ENCODE measurements at regions not wholly inside any gene's neighbourhood (a gene's known extent, or its start where the extent isn't known, plus 50 kb on each side); places are given as distances from the start of the nearest gene placed in this dataset.
"Not testable (repeated sequence)": the region's sequence is repeated elsewhere in the genome, so short reads cannot be mapped to it uniquely, and the experiment has no call there.

- DNase-seq, result not testable (repeated sequence)
These were observed 50.8 kb upstream of the GRIN2B start for GRCh38 chr12:14032191-14032590.

GRCh38 chr12:14043776-14044175, 62.4 kb upstream of the GRIN2B start:
- DNase-seq, result no peak

GRCh38 chr12:14048941-14049545, 67.6 kb upstream of the GRIN2B start:
- DNase-seq, result no peak

- no peak for DNase-seq
These were observed 76.5 kb upstream of the GRIN2B start for GRCh38 chr12:14057895-14058294.

GRCh38 chr12:14058717-14059116, 77.3 kb upstream of the GRIN2B start:
- no peak for DNase-seq

GRCh38 chr12:14059548-14059947, 78.1 kb upstream of the GRIN2B start:
- DNase-seq, result no peak

- no peak for DNase-seq
These were observed 84.2 kb upstream of the GRIN2B start for GRCh38 chr12:14065616-14066015.

- DNase-seq, result no peak
These were observed 84.6 kb upstream of the GRIN2B start for GRCh38 chr12:14066021-14066420.

- no peak for DNase-seq
These were observed 87.6 kb upstream of the GRIN2B start for GRCh38 chr12:14068961-14069360.

- DNase-seq, result no peak
These were observed 90.4 kb upstream of the GRIN2B start for GRCh38 chr12:14071833-14072232.

GRCh38 chr12:14072987-14073386, 91.6 kb upstream of the GRIN2B start:
- no peak for DNase-seq

- DNase-seq, result no peak
These were observed 94.5 kb upstream of the GRIN2B start for GRCh38 chr12:14075797-14076393.

- DNase-seq, result no peak
These were observed 95.1 kb upstream of the GRIN2B start for GRCh38 chr12:14076538-14076937.

GRCh38 chr12:14086838-14087237, 105.4 kb upstream of the GRIN2B start:
- no peak for DNase-seq

- DNase-seq, result no peak
These were observed 118.6 kb upstream of the GRIN2B start for GRCh38 chr12:14099994-14100393.

- not testable (repeated sequence) for DNase-seq
These were observed 120.2 kb upstream of the GRIN2B start for GRCh38 chr12:14101556-14101955.

- DNase-seq, result no peak
These were observed 129.9 kb upstream of the GRIN2B start for GRCh38 chr12:14111230-14111865.

- DNase-seq, result no peak
These were observed 131.6 kb upstream of the GRIN2B start for GRCh38 chr12:14113031-14113430.

GRCh38 chr12:14126692-14127091, 145.3 kb upstream of the GRIN2B start:
- DNase-seq, result no peak

- DNase-seq, result no peak
These were observed 148.3 kb upstream of the GRIN2B start for GRCh38 chr12:14129611-14130195.

GRCh38 chr12:14135996-14136395, 154.6 kb upstream of the GRIN2B start:
- no peak for DNase-seq

GRCh38 chr12:14138495-14138894, 157.1 kb upstream of the GRIN2B start:
- no peak for DNase-seq

Measured in muscle of back (tissue), 3 donors.